ENCODE measurements at regions not wholly inside any gene's neighbourhood (a gene's known extent, or its start where the extent isn't known, plus 50 kb on each side); places are given as distances from the start of the nearest gene placed in this dataset.

DNA sequence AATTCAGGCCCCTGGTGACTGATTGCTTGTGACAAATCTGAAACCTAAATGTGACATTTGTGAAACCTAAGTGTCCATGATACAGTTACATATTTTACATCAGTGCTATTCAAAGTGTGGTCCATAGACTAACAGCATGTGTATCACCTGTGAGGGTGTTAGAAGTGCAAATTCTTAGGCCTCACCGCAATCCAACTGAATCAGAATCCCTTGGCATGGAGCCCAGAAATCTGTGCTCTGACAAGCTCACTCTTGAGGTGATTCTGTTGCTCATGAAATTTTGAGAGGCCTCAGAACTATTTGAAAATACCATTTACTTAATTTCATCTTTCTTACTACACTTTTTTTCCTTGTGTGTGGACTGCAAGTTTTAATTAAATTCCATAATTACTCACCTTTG is 587.9 kb downstream of the ADGRL2 start:
- Histone ChIP-seq H3K27me3 (no peaks in the 10 kb centered on the region), H3K9me3 (no peaks in the 10 kb centered on the region), H3K4me3 (no peak overlapping the region), H3K27ac (no peak overlapping the region), H3K36me3 (no peaks in the 10 kb centered on the region), H3K4me1 (no peaks in the 10 kb centered on the region)
- no peak for DNase-seq
- TF ChIP-seq, protein P1, sequence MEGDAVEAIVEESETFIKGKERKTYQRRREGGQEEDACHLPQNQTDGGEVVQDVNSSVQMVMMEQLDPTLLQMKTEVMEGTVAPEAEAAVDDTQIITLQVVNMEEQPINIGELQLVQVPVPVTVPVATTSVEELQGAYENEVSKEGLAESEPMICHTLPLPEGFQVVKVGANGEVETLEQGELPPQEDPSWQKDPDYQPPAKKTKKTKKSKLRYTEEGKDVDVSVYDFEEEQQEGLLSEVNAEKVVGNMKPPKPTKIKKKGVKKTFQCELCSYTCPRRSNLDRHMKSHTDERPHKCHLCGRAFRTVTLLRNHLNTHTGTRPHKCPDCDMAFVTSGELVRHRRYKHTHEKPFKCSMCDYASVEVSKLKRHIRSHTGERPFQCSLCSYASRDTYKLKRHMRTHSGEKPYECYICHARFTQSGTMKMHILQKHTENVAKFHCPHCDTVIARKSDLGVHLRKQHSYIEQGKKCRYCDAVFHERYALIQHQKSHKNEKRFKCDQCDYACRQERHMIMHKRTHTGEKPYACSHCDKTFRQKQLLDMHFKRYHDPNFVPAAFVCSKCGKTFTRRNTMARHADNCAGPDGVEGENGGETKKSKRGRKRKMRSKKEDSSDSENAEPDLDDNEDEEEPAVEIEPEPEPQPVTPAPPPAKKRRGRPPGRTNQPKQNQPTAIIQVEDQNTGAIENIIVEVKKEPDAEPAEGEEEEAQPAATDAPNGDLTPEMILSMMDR (IDR thresholded peaks at IDR 0.05) = no peak
- no peak for TF ChIP-seq POLR2A (IDR thresholded peaks at IDR 0.05)

DNA sequence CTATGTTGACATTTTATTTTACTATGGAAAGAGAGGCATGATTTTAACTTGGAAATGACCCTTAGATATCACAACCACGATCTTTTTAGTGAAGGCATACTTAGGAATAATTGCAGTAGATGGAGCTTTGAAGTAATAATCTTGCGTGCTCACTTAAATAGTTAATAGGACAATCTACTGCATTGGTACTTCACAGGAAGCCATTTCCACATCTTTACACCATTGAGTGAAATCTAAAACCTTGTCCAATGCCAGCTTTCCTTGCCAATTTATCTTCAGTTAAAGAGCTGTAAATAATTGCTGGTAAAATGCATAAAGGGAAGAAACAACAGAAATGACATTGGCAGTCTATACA is 586.3 kb downstream of the ADGRL2 start:
- H3K36me3 ChIP-seq = no peaks in the 10 kb centered on the region
- H3K27me3 ChIP-seq = no peaks in the 10 kb centered on the region
- no peak overlapping the region for H3K4me3 ChIP-seq

DNA sequence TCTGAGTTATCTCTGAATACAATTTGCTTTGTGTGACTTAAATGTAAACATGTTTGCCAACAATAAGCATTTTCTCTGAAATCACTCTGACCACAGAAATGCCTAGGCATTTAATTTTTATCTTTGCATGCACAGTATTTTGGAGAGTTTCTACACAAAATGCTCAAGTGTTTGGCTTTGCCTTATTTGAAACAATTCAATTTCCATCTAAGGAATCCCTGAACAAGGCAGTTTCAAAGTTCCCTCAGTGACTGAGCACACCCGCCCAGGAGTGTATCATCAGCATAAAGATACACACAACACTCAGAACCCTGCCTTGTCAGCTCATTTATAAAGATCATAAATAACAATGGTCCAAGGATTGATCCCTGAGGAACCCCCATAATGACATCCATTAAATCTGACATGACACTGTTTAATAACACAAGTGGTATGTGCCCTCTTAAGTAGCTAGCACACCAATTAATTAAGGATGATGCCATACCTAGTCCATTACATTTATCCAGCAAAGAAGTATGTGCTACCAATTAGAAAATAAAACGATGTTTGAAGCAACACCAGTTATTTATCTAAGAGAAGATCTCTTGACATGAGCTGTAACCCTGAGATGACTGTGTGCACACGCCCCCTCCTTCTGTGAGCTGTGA is 585.8 kb downstream of the ADGRL2 start:
- TF ChIP-seq, protein P1 (IDR thresholded peaks at IDR 0.05) = no peak
- TF ChIP-seq POLR2A (IDR thresholded peaks at IDR 0.05) = no peak
- Histone ChIP-seq H3K27me3 (no peaks in the 10 kb centered on the region), H3K27ac (no peak overlapping the region), H3K4me3 (no peak overlapping the region), H3K4me1 (no peaks in the 10 kb centered on the region), H3K9me3 (no peaks in the 10 kb centered on the region), H3K36me3 (no peaks in the 10 kb centered on the region)
- no peak for DNase-seq

More for the DNA sequence above, 586.3 kb downstream of the ADGRL2 start:
- no peaks in the 10 kb centered on the region for H3K9me3 ChIP-seq
- DNase-seq = no peak
- H3K27ac ChIP-seq = no peak overlapping the region
- TF ChIP-seq, protein P1 (IDR thresholded peaks at IDR 0.05) = no peak
- TF ChIP-seq POLR2A (IDR thresholded peaks at IDR 0.05) = no peak
- no peaks in the 10 kb centered on the region for H3K4me1 ChIP-seq

DNA sequence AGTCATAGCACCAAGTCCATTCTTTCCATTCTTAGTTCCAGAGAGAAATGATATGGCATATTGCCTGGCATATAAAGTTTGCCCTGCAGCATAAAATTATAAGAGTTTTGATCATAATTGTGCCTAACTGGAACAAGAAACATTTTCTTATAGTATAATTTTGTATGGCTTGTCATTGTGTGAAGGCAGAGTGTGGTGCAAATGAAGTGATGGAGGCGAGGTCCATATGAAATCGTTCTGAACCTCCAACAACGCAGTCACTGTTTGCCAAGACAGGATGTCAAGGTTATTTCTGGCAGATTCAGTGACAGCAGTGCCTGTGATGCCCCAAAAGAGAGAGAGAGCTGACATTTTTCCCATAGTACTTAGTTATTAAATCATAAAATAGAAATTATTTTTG is 584.0 kb downstream of the ADGRL2 start:
- no peak for DNase-seq
- Histone ChIP-seq H3K4me1 (no peaks in the 10 kb centered on the region), H3K36me3 (no peaks in the 10 kb centered on the region), H3K9me3 (no peaks in the 10 kb centered on the region), H3K27me3 (no peaks in the 10 kb centered on the region), H3K4me3 (no peak overlapping the region), H3K27ac (no peak overlapping the region)
- no peak for TF ChIP-seq POLR2A (IDR thresholded peaks at IDR 0.05)
- TF ChIP-seq, protein P1 (IDR thresholded peaks at IDR 0.05) = no peak

DNA sequence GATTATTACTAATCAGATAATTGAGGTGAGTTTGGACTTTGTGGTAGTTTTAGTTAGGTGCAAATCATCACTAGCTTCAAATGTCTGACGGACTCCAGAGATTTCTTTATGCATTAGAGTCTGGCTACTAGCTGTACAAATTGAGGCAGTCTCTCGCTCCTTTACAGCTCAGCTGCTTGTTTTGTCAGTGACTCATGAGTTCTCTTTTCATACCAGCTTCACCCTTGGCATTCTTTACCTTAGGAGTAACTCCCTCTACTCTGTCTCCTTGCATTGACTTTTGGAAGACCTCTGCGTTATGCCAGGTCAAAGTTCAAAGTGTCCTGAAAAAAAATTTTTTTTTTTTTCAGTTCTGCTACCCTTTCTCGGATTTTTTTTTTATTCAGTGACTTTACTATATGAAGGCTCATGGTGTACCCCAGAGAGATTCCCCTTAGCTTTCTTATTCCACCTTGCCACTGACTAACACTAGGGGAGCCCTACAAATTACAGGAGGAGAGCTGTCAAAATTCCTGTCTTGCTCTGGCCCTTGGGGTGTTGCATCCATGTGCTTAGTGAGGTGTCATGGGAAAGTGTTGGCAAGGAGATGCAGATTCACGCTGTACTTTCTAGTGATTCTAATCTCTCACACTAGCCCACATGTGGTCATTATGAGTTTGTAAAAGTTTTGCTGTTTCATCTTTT is 576.6 kb downstream of the ADGRL2 start:
- no peaks in the 10 kb centered on the region for H3K4me1 ChIP-seq
- DNase-seq = no peak
- no peaks in the 10 kb centered on the region for H3K9me3 ChIP-seq
- no peaks in the 10 kb centered on the region for H3K36me3 ChIP-seq
- H3K27me3 ChIP-seq = no peaks in the 10 kb centered on the region
- TF ChIP-seq, protein P1 (IDR thresholded peaks at IDR 0.05) = no peak
- TF ChIP-seq POLR2A (IDR thresholded peaks at IDR 0.05) = no peak
- no peak overlapping the region for H3K27ac ChIP-seq
- H3K4me3 ChIP-seq = no peak overlapping the region

Data from Peyer's patch (tissue), 4 donors.